Activated naive CD4-positive, alpha-beta T cell treated with anti-CD3 and anti-CD28 coated beads for 36 hours (primary cell): ENCODE measurements at regions not wholly inside any gene's neighbourhood (a gene's known extent, or its start where the extent isn't known, plus 50 kb on each side); places are given as distances from the start of the nearest gene placed in this dataset.

Experiments used
- CTCF ChIA-PET: fragments of 350-600 bp; sonication (Branson Sonifier 250); formaldehyde crosslinking; loops from one replicate; lab custom pipeline; 2021; ENCODE audit warnings: antibody characterized with exemption; lab: Charles Lee
- DNase-seq: peaks from one replicate; pipeline ENCODE4 v3.0.0-alpha.2; 2020
- H3K27ac Mint-ChIP-seq: one replicate; pipeline ENCODE4 v1.8.0; 2021; ENCODE audit warnings: mild to moderate bottlenecking, mixed read lengths
- H3K27me3 Mint-ChIP-seq: one replicate; pipeline ENCODE4 v1.8.0; 2021; ENCODE audit warnings: low read depth, mixed read lengths
- H3K36me3 Mint-ChIP-seq: one replicate; pipeline ENCODE4 v1.8.0; 2021; ENCODE audit warnings: low read depth, mixed read lengths
- H3K4me1 Mint-ChIP-seq: one replicate; pipeline ENCODE4 v1.8.0; 2021; ENCODE audit warnings: low read depth, mixed read lengths
- H3K4me3 Mint-ChIP-seq: one replicate; pipeline ENCODE4 v1.8.0; 2021; ENCODE audit warnings: mild to moderate bottlenecking, moderate library complexity, mixed read lengths
- H3K9me3 Mint-ChIP-seq: one replicate; pipeline ENCODE4 v1.8.0; 2021; ENCODE audit warnings: mixed read lengths
- intact Hi-C: fragments of 100-400 bp; cut with micrococcal nuclease; formaldehyde crosslinking; loops from one replicate; pipeline ENCODE4 v1.15.1; 2023

DNA sequence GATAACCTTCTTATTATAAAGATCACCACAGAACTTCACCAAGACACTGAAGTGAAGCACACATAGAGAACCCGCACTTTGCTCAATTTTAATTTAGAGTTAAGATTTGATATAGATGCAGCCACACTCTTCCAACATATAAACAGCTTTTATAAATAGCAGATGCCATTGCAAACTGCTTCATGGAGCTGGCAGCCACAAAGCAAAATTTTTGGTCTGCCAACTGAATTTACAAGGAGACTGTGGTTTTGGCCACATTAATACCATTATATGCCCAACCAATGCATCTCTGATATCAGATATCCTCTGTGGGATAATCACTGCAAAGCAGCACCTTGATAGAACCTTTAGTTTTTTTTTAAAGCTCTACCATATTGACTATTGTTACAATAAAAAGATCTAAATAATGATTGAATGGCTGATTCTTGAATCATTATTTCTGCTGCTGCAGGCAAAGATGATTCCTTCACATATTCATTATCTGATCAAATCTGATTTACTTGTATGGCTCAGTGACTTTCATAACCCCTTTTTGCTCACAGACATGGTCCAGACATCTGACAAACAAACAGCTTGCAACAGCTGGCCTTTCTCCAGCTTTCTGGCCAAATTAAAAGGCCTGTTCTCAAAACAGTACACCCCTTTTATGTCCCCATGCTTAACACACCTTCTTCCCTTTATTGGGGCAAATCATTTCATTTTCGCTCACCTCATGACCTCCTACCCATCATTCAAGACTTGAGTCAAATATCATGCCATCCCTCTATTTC lies 88.4 kb downstream of the METTL4 start:
- peaks cover 10% of the 10 kb centered on the region for H3K27me3 Mint-ChIP-seq
- no peaks in the 10 kb centered on the region for H3K9me3 Mint-ChIP-seq
- no peak for DNase-seq
- no peaks in the 10 kb centered on the region for H3K36me3 Mint-ChIP-seq
- no peak overlapping the region for H3K27ac Mint-ChIP-seq
- no peaks in the 10 kb centered on the region for H3K4me1 Mint-ChIP-seq
- intact Hi-C loops: no loop called here
- H3K4me3 Mint-ChIP-seq: no peak overlapping the region
- CTCF ChIA-PET: interaction anchor here (1.2 kb wide), 1 partner anchor 38 kb away, joined by 3 read pairs; no protein-coding TSS in a partner anchor

DNA sequence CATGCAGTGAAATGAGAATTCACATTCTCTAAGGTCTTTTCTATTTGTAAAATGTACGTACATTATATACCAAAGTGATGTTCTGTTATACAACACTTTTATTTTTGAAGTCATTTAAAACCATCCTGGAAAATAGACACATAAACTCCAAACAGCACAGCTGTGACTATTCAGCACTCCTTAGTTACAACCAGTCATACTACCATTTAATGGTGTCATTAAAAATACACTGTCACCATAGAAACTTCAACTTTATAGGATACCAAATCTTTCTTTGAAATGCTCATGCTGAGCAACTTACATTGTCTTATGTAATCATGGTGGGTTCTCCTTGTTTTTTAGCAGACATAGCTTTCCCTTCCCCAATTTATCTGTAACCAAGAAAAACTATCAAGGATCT lies 85.3 kb downstream of the METTL4 start:
- Mint-ChIP-seq H3K36me3 (no peaks in the 10 kb centered on the region), H3K27me3 (peaks cover 3% of the 10 kb centered on the region), H3K9me3 (no peaks in the 10 kb centered on the region), H3K4me3 (no peak overlapping the region), H3K27ac (no peak overlapping the region), H3K4me1 (no peaks in the 10 kb centered on the region)
- CTCF ChIA-PET: interaction anchor here (1.1 kb wide), 1 partner anchor 10 kb away, joined by 3 read pairs; no protein-coding TSS in a partner anchor
- intact Hi-C loops: no loop called here
- DNase-seq: no peak

DNA sequence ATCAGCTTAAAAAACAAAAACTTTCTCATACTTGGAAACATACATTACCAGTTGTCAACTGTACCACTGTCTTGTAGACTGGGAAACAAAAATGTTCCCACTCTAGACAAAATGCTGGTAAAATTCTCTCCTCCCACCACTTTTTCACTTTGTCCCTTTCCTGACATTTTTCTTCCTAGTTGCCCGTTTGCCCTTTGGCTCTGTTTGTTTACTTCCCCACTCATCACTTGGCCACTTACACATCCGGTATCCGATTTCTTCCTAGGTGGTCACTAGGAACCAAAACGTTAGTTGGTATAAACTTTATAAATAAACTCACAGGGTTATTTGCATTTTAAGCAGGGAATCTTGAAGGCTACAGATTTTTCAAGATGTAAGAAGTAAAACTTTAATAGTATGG lies 84.9 kb downstream of the METTL4 start:
- no peaks in the 10 kb centered on the region for H3K36me3 Mint-ChIP-seq
- no peak overlapping the region for H3K27ac Mint-ChIP-seq
- H3K27me3 Mint-ChIP-seq: peaks cover 3% of the 10 kb centered on the region
- no peak for DNase-seq
- CTCF ChIA-PET: interaction anchor here (1.1 kb wide), 1 partner anchor 9 kb away, joined by 3 read pairs; no protein-coding TSS in a partner anchor
- no peak overlapping the region for H3K4me3 Mint-ChIP-seq
- intact Hi-C loops: no loop called here
- no peaks in the 10 kb centered on the region for H3K9me3 Mint-ChIP-seq
- no peaks in the 10 kb centered on the region for H3K4me1 Mint-ChIP-seq
